WTC11 (cell line): ENCODE measurements at regions not wholly inside any gene's neighbourhood (a gene's known extent, or its start where the extent isn't known, plus 50 kb on each side); places are given as distances from the start of the nearest gene placed in this dataset.

ENCODE experiments used
- ATAC-seq: fragments of 200-7000 bp; cut with Tn5 transposase; 2 replicates; pipeline ENCODE4 v1.10.0; 2021; ENCODE audit warnings: mild to moderate bottlenecking, moderate library complexity
- CTCF ChIA-PET: fragments of 300-600 bp; sonication (Branson Sonifier 250); formaldehyde crosslinking; loops from one replicate; lab custom pipeline; 2021; ENCODE audit warnings: antibody characterized with exemption; lab: Charles Lee
- POLR2A ChIA-PET: fragments of 350-600 bp; sonication (Branson Sonifier 250); formaldehyde crosslinking; loops from one replicate; lab custom pipeline; 2021; ENCODE audit warnings: antibody characterized with exemption; lab: Charles Lee
- DNase-seq: peaks from one replicate; pipeline ENCODE4 v3.0.0; 2021; ENCODE audit warnings: low spot score
- H3K27ac Mint-ChIP-seq: 2 replicates; pipeline ENCODE4 v1.8.0; 2021; ENCODE audit warnings: mixed read lengths
- H3K27me3 Mint-ChIP-seq: 2 replicates; pipeline ENCODE4 v1.8.0; 2021; ENCODE audit warnings: low read depth, mild to moderate bottlenecking, moderate library complexity, mixed read lengths
- H3K36me3 Mint-ChIP-seq: 2 replicates; pipeline ENCODE4 v1.8.0; 2021; ENCODE audit warnings: mixed read lengths
- H3K4me1 Mint-ChIP-seq: 2 replicates; pipeline ENCODE4 v1.8.0; 2022; ENCODE audit warnings: mixed read lengths
- H3K4me3 Mint-ChIP-seq: 2 replicates; pipeline ENCODE4 v1.8.0; 2021; ENCODE audit warnings: mild to moderate bottlenecking, moderate library complexity, mixed read lengths
- H3K9me3 Mint-ChIP-seq: 2 replicates; pipeline ENCODE4 v1.8.0; 2021; ENCODE audit warnings: mixed read lengths
- ATF1 ChIP-seq: sonication (generic); formaldehyde crosslinking; IDR thresholded peaks from 2 replicates; pipeline ENCODE4 v1.8.1; 2023; ENCODE audit warnings: mild to moderate bottlenecking, moderate library complexity, missing genetic modification reagents
- CBFB ChIP-seq: sonication (generic); formaldehyde crosslinking; IDR thresholded peaks from 2 replicates; pipeline ENCODE4 v1.8.1; 2022; ENCODE audit warnings: mild to moderate bottlenecking, low read depth, missing genetic modification reagents
- CDX4 ChIP-seq: fragments of 250-450 bp; sonication (Bioruptor Pico); IDR thresholded peaks from 2 replicates; pipeline ENCODE4 v1.9.0; 2021; ENCODE audit warnings: moderate library complexity, mild to moderate bottlenecking, inconsistent platforms, borderline replicate concordance
- CREB1 ChIP-seq: sonication (generic); formaldehyde crosslinking; IDR thresholded peaks from 2 replicates; pipeline ENCODE4 v1.8.0; 2023; ENCODE audit warnings: mild to moderate bottlenecking, missing genetic modification reagents
- CTCF ChIP-seq: fragments of 200-600 bp; IDR thresholded peaks from 2 replicates; pipeline ENCODE4 v1.8.0; 2022; ENCODE audit warnings: antibody characterized with exemption
- E2F1 ChIP-seq: sonication (generic); formaldehyde crosslinking; IDR thresholded peaks from 2 replicates; pipeline ENCODE4 v1.8.0; 2022; ENCODE audit warnings: mild to moderate bottlenecking, missing genetic modification reagents
- E2F4 ChIP-seq: sonication (generic); formaldehyde crosslinking; IDR thresholded peaks from 2 replicates; pipeline ENCODE4 v1.8.1; 2022; ENCODE audit warnings: low read depth, mild to moderate bottlenecking, moderate library complexity, missing genetic modification reagents, borderline replicate concordance
- ELF4 ChIP-seq: sonication (generic); formaldehyde crosslinking; IDR thresholded peaks from 2 replicates; pipeline ENCODE4 v1.8.1; 2022; ENCODE audit warnings: low read depth, mild to moderate bottlenecking, moderate library complexity, missing genetic modification reagents
- ERG ChIP-seq: fragments of 250-450 bp; sonication (Bioruptor Pico); IDR thresholded peaks from 2 replicates; pipeline ENCODE4 v1.8.0; 2021; ENCODE audit warnings: mild to moderate bottlenecking
- GTF2I ChIP-seq: fragments of 250-450 bp; sonication (Bioruptor Pico); conservative IDR thresholded peaks from 2 replicates; pipeline ENCODE4 v1.4.0; 2021; ENCODE audit warnings: mild to moderate bottlenecking
- NR3C1 ChIP-seq: sonication (generic); formaldehyde crosslinking; conservative IDR thresholded peaks from 2 replicates; pipeline ENCODE4 v1.8.1; 2023; ENCODE audit warnings: low read depth, mild to moderate bottlenecking, missing genetic modification reagents
- PREB ChIP-seq: sonication (generic); formaldehyde crosslinking; IDR thresholded peaks from 2 replicates; pipeline ENCODE4 v1.8.1; 2022; ENCODE audit warnings: mild to moderate bottlenecking, missing genetic modification reagents, moderate library complexity, borderline replicate concordance
- PRRX2 ChIP-seq: fragments of 250-450 bp; sonication (Bioruptor Pico); IDR thresholded peaks from 2 replicates; pipeline ENCODE4 v1.8.0; 2021; ENCODE audit warnings: mild to moderate bottlenecking
- RELA ChIP-seq: sonication (generic); formaldehyde crosslinking; IDR thresholded peaks from 2 replicates; pipeline ENCODE4 v1.8.1; 2022; ENCODE audit warnings: missing genetic modification reagents, mild to moderate bottlenecking, borderline replicate concordance
- SP1 ChIP-seq: sonication (generic); formaldehyde crosslinking; conservative IDR thresholded peaks from 2 replicates; pipeline ENCODE4 v1.8.1; 2022; ENCODE audit warnings: missing genetic modification reagents
- TEAD1 ChIP-seq: sonication (generic); formaldehyde crosslinking; IDR thresholded peaks from 2 replicates; pipeline ENCODE4 v1.8.0; 2022; ENCODE audit warnings: mild to moderate bottlenecking, missing genetic modification reagents
- TP53 ChIP-seq: sonication (generic); formaldehyde crosslinking; IDR thresholded peaks from 2 replicates; pipeline ENCODE4 v1.8.1; 2023; ENCODE audit warnings: mild to moderate bottlenecking, missing genetic modification reagents
- ZBTB21 ChIP-seq: sonication (generic); formaldehyde crosslinking; IDR thresholded peaks from 2 replicates; pipeline ENCODE4 v1.8.1; 2023; ENCODE audit warnings: mild to moderate bottlenecking, missing genetic modification reagents, borderline replicate concordance
- ZMAT4 ChIP-seq: fragments of 250-450 bp; sonication (Bioruptor Pico); IDR thresholded peaks from 2 replicates; pipeline ENCODE4 v1.9.0; 2021; ENCODE audit warnings: mild to moderate bottlenecking
- ZNF121 ChIP-seq: sonication (generic); formaldehyde crosslinking; IDR thresholded peaks from 2 replicates; pipeline ENCODE4 v1.8.0; 2023; ENCODE audit warnings: missing genetic modification reagents
- ZNF138 ChIP-seq: sonication (generic); formaldehyde crosslinking; conservative IDR thresholded peaks from 2 replicates; pipeline ENCODE4 v1.8.1; 2022; ENCODE audit warnings: mild to moderate bottlenecking, moderate library complexity, missing genetic modification reagents
- ZNF232 ChIP-seq: sonication (generic); formaldehyde crosslinking; IDR thresholded peaks from 2 replicates; pipeline ENCODE4 v1.8.0; 2022; ENCODE audit warnings: mild to moderate bottlenecking, missing genetic modification reagents
- ZNF416 ChIP-seq: fragments of 250-450 bp; sonication (Bioruptor Pico); IDR thresholded peaks from 2 replicates; pipeline ENCODE4 v1.9.0; 2021; ENCODE audit warnings: mild to moderate bottlenecking, inconsistent platforms
- ZNF425 ChIP-seq: fragments of 250-450 bp; sonication (Bioruptor Pico); conservative IDR thresholded peaks from 2 replicates; pipeline ENCODE4 v1.9.0; 2021; ENCODE audit warnings: mild to moderate bottlenecking

GRCh38 chr4:35063031-35063570, 1181.2 kb downstream of the ARAP2 start:
- DNase-seq: no peak
- Mint-ChIP-seq H3K4me3 (no peak overlapping the region), H3K36me3 (0 out of 2 replicates have a peak, but pooled peaks cover 2% of the 10 kb centered on the region), H3K9me3 (peaks cover 13% of the 10 kb centered on the region), H3K4me1 (peaks cover 15% of the 10 kb centered on the region), H3K27me3 (no peaks in the 10 kb centered on the region), H3K27ac (no peak overlapping the region)
- POLR2A ChIA-PET: no interaction called here
- CTCF ChIA-PET: no interaction called here
- TF ChIP-seq CTCF: no peak
- no peak for TF ChIP-seq RELA
- TF ChIP-seq TP53 (CRISPR knock-in tag): no peak
- TF ChIP-seq ERG (CRISPR knock-in tag): no peak
- no peak for TF ChIP-seq ZNF121 (CRISPR knock-in tag)
- ATAC-seq: no peak

GRCh38 chr4:35066406-35066805, 1177.9 kb downstream of the ARAP2 start:
- no peaks in the 10 kb centered on the region for H3K27me3 Mint-ChIP-seq
- ATAC-seq: no peak

More at GRCh38 chr4:35066406-35066805, 1177.9 kb downstream of the ARAP2 start:
- no peaks in the 10 kb centered on the region for H3K9me3 Mint-ChIP-seq
- ChIA-PET POLR2A (no interaction called here), CTCF (no interaction called here)
- peaks cover 15% of the 10 kb centered on the region for H3K4me1 Mint-ChIP-seq
- H3K36me3 Mint-ChIP-seq: no peaks in the 10 kb centered on the region
- no peak for TF ChIP-seq ZMAT4 (CRISPR knock-in tag)
- no peak for TF ChIP-seq E2F4 (CRISPR knock-in tag)
- no peak for TF ChIP-seq NR3C1 (CRISPR knock-in tag)
- TF ChIP-seq CDX4 (CRISPR knock-in tag): no peak
- no peak for TF ChIP-seq ZNF138
- TF ChIP-seq RELA: no peak
- no peak for TF ChIP-seq E2F1 (CRISPR knock-in tag)
- no peak for TF ChIP-seq ELF4 (CRISPR knock-in tag)
- TF ChIP-seq CREB1: no peak
- no peak for TF ChIP-seq ZNF416 (CRISPR knock-in tag)
- TF ChIP-seq ZBTB21 (CRISPR knock-in tag): no peak
- no peak for TF ChIP-seq PREB (CRISPR knock-in tag)
- no peak for TF ChIP-seq SP1 (CRISPR knock-in tag)
- TF ChIP-seq ZNF232 (CRISPR knock-in tag): no peak
- TF ChIP-seq ZNF425 (CRISPR knock-in tag): no peak
- no peak for TF ChIP-seq GTF2I
- TF ChIP-seq ATF1 (CRISPR knock-in tag): no peak
- no peak for TF ChIP-seq PRRX2 (CRISPR knock-in tag)
- no peak for TF ChIP-seq TEAD1 (CRISPR knock-in tag)
- no peak for TF ChIP-seq CBFB (CRISPR knock-in tag)
- no peak overlapping the region for H3K4me3 Mint-ChIP-seq
- H3K27ac Mint-ChIP-seq: no peak overlapping the region
- DNase-seq: no peak
